Astrocyte (in vitro differentiated cells and primary cell): ENCODE measurements at regions not wholly inside any gene's neighbourhood (a gene's known extent, or its start where the extent isn't known, plus 50 kb on each side); places are given as distances from the start of the nearest gene placed in this dataset.
A peak's percentile ranks its signal among the peaks of the same experiment; 100 is the strongest.

ENCODE experiments used
- DNase-seq: peaks from one replicate; pipeline ENCODE4 v3.0.0-alpha.2; 2010; ENCODE audit warnings: low read depth
- FAIRE-seq: peaks from 2 replicates; lab custom pipeline; 2011; peaks lifted over from hg19 to GRCh38; lab: Jason Lieb, UNC
- H2AFZ ChIP-seq: 2 replicates; pipeline ENCODE4 v1.6.0; 2012; ENCODE audit warnings: low read depth, low read length, inconsistent platforms
- H3K27ac ChIP-seq: 2 replicates; pipeline ENCODE4 v1.5.1; 2011; ENCODE audit warnings: low read depth, low read length, inconsistent platforms
- H3K27me3 ChIP-seq: 2 replicates; pipeline ENCODE4 v1.6.0; 2011; ENCODE audit warnings: low read length, inconsistent platforms; ENCODE audit not compliant: insufficient read depth
- H3K36me3 ChIP-seq: 2 replicates; pipeline ENCODE4 v1.5.1; 2011; ENCODE audit warnings: low read length, inconsistent platforms; ENCODE audit not compliant: insufficient read depth
- H3K4me1 ChIP-seq: 2 replicates; pipeline ENCODE4 v1.5.1; 2011; ENCODE audit warnings: low read length, inconsistent platforms; ENCODE audit not compliant: insufficient read depth
- H3K4me2 ChIP-seq: 2 replicates; pipeline ENCODE4 v1.6.0; 2012; ENCODE audit warnings: low read length, inconsistent platforms
- H3K4me3 ChIP-seq: 2 replicates; pipeline ENCODE4 v1.5.1; 2011; ENCODE audit warnings: low read depth, mild to moderate bottlenecking, low read length, inconsistent platforms; ENCODE audit not compliant: insufficient read depth
- H3K79me2 ChIP-seq: 2 replicates; pipeline ENCODE4 v1.6.0; 2012; ENCODE audit warnings: mild to moderate bottlenecking, low read length, inconsistent platforms; ENCODE audit not compliant: insufficient read depth
- H3K9ac ChIP-seq: 2 replicates; pipeline ENCODE4 v1.6.0; 2012; ENCODE audit warnings: mild to moderate bottlenecking, low read length, inconsistent platforms
- H3K9me3 ChIP-seq: 2 replicates; pipeline ENCODE4 v1.5.1; 2012; ENCODE audit warnings: low read depth, mild to moderate bottlenecking, low read length, inconsistent platforms; ENCODE audit not compliant: insufficient read depth
- H4K20me1 ChIP-seq: 2 replicates; pipeline ENCODE4 v1.6.0; 2012; ENCODE audit warnings: low read length, inconsistent platforms; ENCODE audit not compliant: insufficient read depth
- H3K27ac Mint-ChIP-seq: one replicate; pipeline ENCODE4 v1.8.0; 2021; ENCODE audit warnings: mild to moderate bottlenecking, mixed read lengths; ENCODE audit not compliant: unreplicated experiment
- H3K27me3 Mint-ChIP-seq: one replicate; pipeline ENCODE4 v1.8.0; 2021; ENCODE audit warnings: low read depth, mixed read lengths; ENCODE audit not compliant: unreplicated experiment
- H3K36me3 Mint-ChIP-seq: one replicate; pipeline ENCODE4 v1.8.0; 2021; ENCODE audit warnings: low read depth, mixed read lengths; ENCODE audit not compliant: unreplicated experiment
- H3K4me1 Mint-ChIP-seq: one replicate; pipeline ENCODE4 v1.8.0; 2021; ENCODE audit warnings: low read depth, mixed read lengths; ENCODE audit not compliant: unreplicated experiment
- H3K4me3 Mint-ChIP-seq: one replicate; pipeline ENCODE4 v1.8.0; 2021; ENCODE audit warnings: mild to moderate bottlenecking, moderate library complexity, mixed read lengths; ENCODE audit not compliant: unreplicated experiment
- H3K9me3 Mint-ChIP-seq: one replicate; pipeline ENCODE4 v1.8.0; 2021; ENCODE audit warnings: mild to moderate bottlenecking, mixed read lengths; ENCODE audit not compliant: unreplicated experiment
- EZH2 ChIP-seq: IDR thresholded peaks from 2 replicates; pipeline ENCODE4 v1.6.1; 2012; ENCODE audit warnings: mild to moderate bottlenecking, low read length, inconsistent platforms; ENCODE audit not compliant: insufficient read depth
- TF ChIP-seq, protein P1 (sequence below): IDR thresholded peaks from 2 replicates; pipeline ENCODE4 v1.5.1; 2011; ENCODE audit warnings: low read depth, mild to moderate bottlenecking, inconsistent platforms, low read length, moderate library complexity; ENCODE audit not compliant: insufficient read depth

GRCh38 chr1:220370041-220370700 is 97.9 kb upstream of the RAB3GAP2 start:
- no peak for TF ChIP-seq EZH2
- TF ChIP-seq, protein P1, sequence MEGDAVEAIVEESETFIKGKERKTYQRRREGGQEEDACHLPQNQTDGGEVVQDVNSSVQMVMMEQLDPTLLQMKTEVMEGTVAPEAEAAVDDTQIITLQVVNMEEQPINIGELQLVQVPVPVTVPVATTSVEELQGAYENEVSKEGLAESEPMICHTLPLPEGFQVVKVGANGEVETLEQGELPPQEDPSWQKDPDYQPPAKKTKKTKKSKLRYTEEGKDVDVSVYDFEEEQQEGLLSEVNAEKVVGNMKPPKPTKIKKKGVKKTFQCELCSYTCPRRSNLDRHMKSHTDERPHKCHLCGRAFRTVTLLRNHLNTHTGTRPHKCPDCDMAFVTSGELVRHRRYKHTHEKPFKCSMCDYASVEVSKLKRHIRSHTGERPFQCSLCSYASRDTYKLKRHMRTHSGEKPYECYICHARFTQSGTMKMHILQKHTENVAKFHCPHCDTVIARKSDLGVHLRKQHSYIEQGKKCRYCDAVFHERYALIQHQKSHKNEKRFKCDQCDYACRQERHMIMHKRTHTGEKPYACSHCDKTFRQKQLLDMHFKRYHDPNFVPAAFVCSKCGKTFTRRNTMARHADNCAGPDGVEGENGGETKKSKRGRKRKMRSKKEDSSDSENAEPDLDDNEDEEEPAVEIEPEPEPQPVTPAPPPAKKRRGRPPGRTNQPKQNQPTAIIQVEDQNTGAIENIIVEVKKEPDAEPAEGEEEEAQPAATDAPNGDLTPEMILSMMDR = no peak
- peak overlapping the region; percentile 55 for H3K27ac Mint-ChIP-seq
- H3K4me2 ChIP-seq = peak overlapping the region; percentile 58
- H3K9ac ChIP-seq = peak overlapping the region; percentile 50
- H3K4me1 Mint-ChIP-seq = peaks cover 24% of the 10 kb centered on the region
- H4K20me1 ChIP-seq = no peaks in the 10 kb centered on the region
- DNase-seq (peak; percentile 95), FAIRE-seq (peak; percentile 29)
- H3K27ac ChIP-seq = peak overlapping the region; percentile 39
- peaks cover 2% of the 10 kb centered on the region for H3K36me3 Mint-ChIP-seq
- H2AFZ ChIP-seq = peak overlapping the region; percentile 18
- no peaks in the 10 kb centered on the region for H3K9me3 ChIP-seq
- H3K36me3 ChIP-seq = no peaks in the 10 kb centered on the region
- no peaks in the 10 kb centered on the region for H3K27me3 ChIP-seq
- no peaks in the 10 kb centered on the region for H3K79me2 ChIP-seq
- H3K4me1 ChIP-seq = peaks cover 20% of the 10 kb centered on the region
- no peak overlapping the region for H3K4me3 ChIP-seq
- peak overlapping the region; percentile 6 for H3K4me3 Mint-ChIP-seq
- H3K27me3 Mint-ChIP-seq = peaks cover 9% of the 10 kb centered on the region
- peaks cover 6% of the 10 kb centered on the region for H3K9me3 Mint-ChIP-seq

DNA sequence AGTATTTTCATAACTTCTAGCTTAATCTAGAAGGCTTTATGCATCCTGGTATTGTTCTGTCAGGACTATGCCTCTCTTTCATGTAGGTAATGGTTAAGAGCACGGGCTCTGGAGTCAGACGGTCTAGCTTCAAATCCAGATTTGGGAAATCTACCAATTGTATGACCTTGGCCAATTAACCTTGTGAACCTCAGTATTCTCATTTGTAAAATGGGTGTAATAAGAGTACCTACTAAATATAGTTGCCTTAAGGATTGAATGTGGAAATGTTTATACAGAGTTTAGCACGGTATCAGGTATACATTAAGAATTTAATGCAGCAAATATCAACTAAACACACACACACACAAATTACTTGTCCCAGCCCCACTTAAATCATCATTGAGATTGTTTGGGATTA is 97.3 kb upstream of the RAB3GAP2 start:
- H3K9me3 ChIP-seq = no peaks in the 10 kb centered on the region
- no peak overlapping the region for H2AFZ ChIP-seq
- TF ChIP-seq EZH2 = no peak
- TF ChIP-seq, protein P1 = no peak
- H3K9me3 Mint-ChIP-seq = peaks cover 6% of the 10 kb centered on the region
- no peak overlapping the region for H3K4me2 ChIP-seq
- peaks cover 2% of the 10 kb centered on the region for H3K36me3 Mint-ChIP-seq
- no peaks in the 10 kb centered on the region for H3K79me2 ChIP-seq
- no peak overlapping the region for H3K27ac Mint-ChIP-seq
- no peaks in the 10 kb centered on the region for H3K27me3 ChIP-seq
- H3K4me3 Mint-ChIP-seq = no peak overlapping the region
- no peak overlapping the region for H3K4me3 ChIP-seq
- H3K36me3 ChIP-seq = no peaks in the 10 kb centered on the region
- no peak for FAIRE-seq
- peaks cover 24% of the 10 kb centered on the region for H3K4me1 Mint-ChIP-seq
- H3K27me3 Mint-ChIP-seq = peaks cover 9% of the 10 kb centered on the region
- DNase-seq = no peak
- no peak overlapping the region for H3K27ac ChIP-seq
- H3K9ac ChIP-seq = no peak overlapping the region
- no peaks in the 10 kb centered on the region for H4K20me1 ChIP-seq
- H3K4me1 ChIP-seq = peaks cover 20% of the 10 kb centered on the region
